K562 (cell line): ENCODE measurements at regions not wholly inside any gene's neighbourhood (a gene's known extent, or its start where the extent isn't known, plus 50 kb on each side); places are given as distances from the start of the nearest gene placed in this dataset.

Source experiments
- ATAC-seq: fragments of 200-7000 bp; cut with Tn5 transposase; 3 replicates; pipeline ENCODE4 v1.9.1; 2020; ENCODE audit warnings: moderate library complexity
- BruUV-seq: library from RNA; stranded (reverse); fragments of 400-500 nt; replicated peaks from 2 replicates; lab custom pipeline; 2021; lab: Mats Ljungman, UMichigan
- CTCF ChIA-PET: fragments of 300-600 bp; formaldehyde crosslinking; extraction: SDS; loops from one replicate; lab custom pipeline; 2021; ENCODE audit warnings: low intra/inter-chr PET ratio; lab: Yijun Ruan, JAX
- POLR2A ChIA-PET: fragments of 300-600, 350-650 bp; sonication (Branson Sonifier 250); formaldehyde crosslinking; extraction: SDS; loops from one replicate; lab custom pipeline; 2021; ENCODE audit warnings: antibody characterized with exemption, inconsistent platforms; lab: Yijun Ruan, JAX
- DNase-seq, 4 experiments: peaks; one replicate each; pipeline versions ENCODE4 v3.0.0 to v3.0.0-alpha.2; 2011 to 2018; ENCODE audit warnings: low spot score in 3 of 4, mixed read lengths in 3 of 4; ENCODE audit errors: extremely low read depth in 1 of 4
- FAIRE-seq: peaks from 2 replicates; lab custom pipeline; 2011; peaks lifted over from hg19 to GRCh38; lab: Jason Lieb, UNC
- H2AFZ ChIP-seq: 2 replicates; pipeline ENCODE4 v1.6.0; 2011; ENCODE audit warnings: low read depth, low read length, control low read depth, inconsistent platforms
- H3K27ac ChIP-seq: fragments of 200-600 bp; 3 replicates; pipeline ENCODE4 v1.8.0; 2011; ENCODE audit warnings: low read depth, mild to moderate bottlenecking, control low read depth, inconsistent platforms, low read length, moderate library complexity, mixed read lengths; ENCODE audit errors: extremely low read depth
- H3K27me3 ChIP-seq, 2 experiments: fragments of 300-600 bp in 1 of 2; 2 replicates in 1 of 2; 3 replicates in 1 of 2; pipeline versions ENCODE4 v1.6.0 to v1.8.0; 2011; ENCODE audit warnings: inconsistent platforms in 2 of 2, low read length in 2 of 2, mild to moderate bottlenecking in 1 of 2, mixed read lengths in 1 of 2, moderate library complexity in 1 of 2; ENCODE audit not compliant: control insufficient read depth in 2 of 2, insufficient read depth in 2 of 2
- H3K36me3 ChIP-seq: fragments of 300-600 bp; 3 replicates; pipeline ENCODE4 v1.8.0; 2011; ENCODE audit warnings: mild to moderate bottlenecking, low read length, inconsistent platforms; ENCODE audit not compliant: control insufficient read depth, insufficient read depth
- H3K4me1 ChIP-seq, 2 experiments: fragments of 200-600 bp in 1 of 2; replicated peaks in 1 of 2; 2 replicates in 1 of 2; 3 replicates in 1 of 2; pipeline versions ENCODE4 v1.5.1 to v1.8.0; 2011; ENCODE audit warnings: inconsistent platforms in 2 of 2, low read length in 2 of 2, mild to moderate bottlenecking in 1 of 2, mixed read lengths in 1 of 2, moderate library complexity in 1 of 2; ENCODE audit not compliant: control insufficient read depth in 2 of 2, insufficient read depth in 2 of 2
- H3K4me2 ChIP-seq: 2 replicates; pipeline ENCODE4 v1.6.1; 2011; ENCODE audit warnings: low read length, control low read depth, inconsistent platforms, mixed read lengths; ENCODE audit not compliant: insufficient read depth
- H3K4me3 ChIP-seq: fragments of 200-600 bp; sonication (generic), shearing (Covaris generic); 2 replicates; pipeline ENCODE4 v1.5.1; 2016; ENCODE audit warnings: control low read depth, inconsistent platforms
- H3K79me2 ChIP-seq: fragments of 200-600 bp; 3 replicates; pipeline ENCODE4 v1.8.0; 2011; ENCODE audit warnings: low read length, inconsistent platforms; ENCODE audit not compliant: control insufficient read depth, insufficient read depth
- H3K9ac ChIP-seq, 2 experiments: 2 replicates each; pipeline versions ENCODE4 v1.6.0 to v1.6.1; 2011; ENCODE audit warnings: low read depth in 2 of 2, low read length in 2 of 2, control low read depth in 1 of 2, inconsistent platforms in 1 of 2, mild to moderate bottlenecking in 1 of 2, mixed read lengths in 1 of 2; ENCODE audit not compliant: insufficient read depth in 1 of 2
- H3K9me1 ChIP-seq: one replicate; pipeline ENCODE4 v1.6.0; 2011; ENCODE audit warnings: inconsistent platforms, mild to moderate bottlenecking, low read length, moderate library complexity; ENCODE audit not compliant: control insufficient read depth, insufficient read depth
- H3K9me3 ChIP-seq: replicated peaks from 2 replicates; pipeline ENCODE4 v1.5.1; 2011; ENCODE audit warnings: low read depth, low read length, inconsistent platforms; ENCODE audit not compliant: control insufficient read depth, insufficient read depth
- H4K20me1 ChIP-seq: replicated peaks from 2 replicates; pipeline ENCODE4 v1.6.1; 2011; ENCODE audit warnings: low read length, inconsistent platforms, mixed read lengths; ENCODE audit not compliant: control insufficient read depth, insufficient read depth
- CTCF ChIP-seq, 3 experiments: IDR thresholded peaks in 2 of 3; conservative IDR thresholded peaks in 1 of 3; 2 replicates each; pipeline ENCODE4 v1.5.1; 2011 to 2012; ENCODE audit warnings: low read length in 3 of 3, mild to moderate bottlenecking in 3 of 3, control low read depth in 2 of 3, improper control_type of control experiment in 1 of 3, inconsistent platforms in 1 of 3, low read depth in 1 of 3, mixed read lengths in 1 of 3, moderate library complexity in 1 of 3; ENCODE audit not compliant: insufficient read depth in 2 of 3
- E4F1 ChIP-seq: fragments of 250-450 bp; sonication (Bioruptor Pico); IDR thresholded peaks from 2 replicates; pipeline ENCODE4 v1.5.0; 2021; ENCODE audit warnings: mild to moderate bottlenecking, borderline replicate concordance
- ERF ChIP-seq: fragments of 450-650 bp; formaldehyde crosslinking; IDR thresholded peaks from 2 replicates; pipeline ENCODE4 v1.4.0; 2020; ENCODE audit warnings: mild to moderate bottlenecking, mixed read lengths
- FOXK2 ChIP-seq, 2 experiments: fragments of 450-650 bp; IDR thresholded peaks in 1 of 2; conservative IDR thresholded peaks in 1 of 2; 2 replicates each; pipeline ENCODE4 v1.6.1; 2016; ENCODE audit warnings: low read depth in 2 of 2, mild to moderate bottlenecking in 1 of 2
- NELFE ChIP-seq: IDR thresholded peaks from 2 replicates; pipeline ENCODE4 v1.6.1; 2011; ENCODE audit warnings: mild to moderate bottlenecking; ENCODE audit not compliant: insufficient read depth, insufficient read length
- RBM15 ChIP-seq: fragments of 200-400 bp; formaldehyde crosslinking; IDR thresholded peaks from 2 replicates; pipeline ENCODE4 v1.6.1; 2018; ENCODE audit warnings: mild to moderate bottlenecking, low read length, moderate library complexity; ENCODE audit not compliant: insufficient read depth
- TEAD1 ChIP-seq, 2 experiments: fragments of 450-650 bp in 1 of 2; sonication (generic) in 1 of 2; formaldehyde crosslinking; IDR thresholded peaks; 2 replicates each; pipeline versions ENCODE4 v1.4.0 to v1.8.0; 2020 to 2022; ENCODE audit warnings: mild to moderate bottlenecking in 2 of 2, missing genetic modification reagents in 1 of 2
- VEZF1 ChIP-seq: fragments of 200-800 bp; sonication (Bioruptor generic); IDR thresholded peaks from 2 replicates; pipeline ENCODE4 v1.6.1; 2017; ENCODE audit warnings: missing genetic modification characterization, missing compliant biosample characterization
- WGBS: fragments of 100-300 bp; shearing (Covaris generic); methylation state at CpG from one replicate; pipeline ENCODE4 v1.1.6; 2016; ENCODE audit warnings: low coverage, mixed read lengths; ENCODE audit not compliant: insufficient coverage; ENCODE audit errors: missing lambda C conversion rate; 5-methylcytosine and 5-hydroxymethylcytosine counted together
- in situ Hi-C: fragments of 300-500 bp; cut with MboI; formaldehyde crosslinking; loops from 4 replicates; pipeline ENCODE4 v1.15.0; 2018; ENCODE audit warnings: inconsistent platforms, mixed read lengths
- intact Hi-C: fragments of 100-400 bp; cut with micrococcal nuclease; formaldehyde crosslinking; loops from 2 replicates; pipeline ENCODE4 v1.14.2; 2022

GRCh38 chr3:75341324-75342067, 322.6 kb upstream of the FRG2C start:
- in situ Hi-C loops: no loop called here
- H3K27ac ChIP-seq: no peak overlapping the region
- no peaks in the 10 kb centered on the region for H3K9me3 ChIP-seq
- no peaks in the 10 kb centered on the region for H3K9me1 ChIP-seq
- POLR2A ChIA-PET: no interaction called here
- DNase-seq (peak in 1 of 4 experiments; percentile 16), ATAC-seq (peak; percentile 65), FAIRE-seq (no peak)
- H3K79me2 ChIP-seq: no peaks in the 10 kb centered on the region
- CTCF ChIA-PET: no interaction called here
- no peak overlapping the region for H3K4me2 ChIP-seq
- no peaks in the 10 kb centered on the region for H3K4me1 ChIP-seq
- intact Hi-C loops: no loop called here
- no peaks in the 10 kb centered on the region for H3K27me3 ChIP-seq
- H3K9ac ChIP-seq: no peak overlapping the region
- WGBS: 0% methylated on average over 12 of the region's 12 CpGs
- no peak overlapping the region for H2AFZ ChIP-seq
- no TSS peak for BruUV-seq
- no peaks in the 10 kb centered on the region for H3K36me3 ChIP-seq
- TF ChIP-seq CTCF (IDR thresholded peaks at IDR 0.05 in 2 of 3, conservative IDR thresholded peaks at IDR 0.05 in 1 of 3; ENCODE audit: insufficient read depth in 2 of 3, low read depth in 1 of 3, low read length in 3 of 3) (peak in 2 of 3 experiments; percentile 19 to 25; a peak in 2 of 6 replicates), ERF (CRISPR knock-in tag) (no peak)
- H3K4me3 ChIP-seq: no peak overlapping the region
- no peaks in the 10 kb centered on the region for H4K20me1 ChIP-seq

GRCh38 chr3:75342425-75342824, 321.7 kb upstream of the FRG2C start:
- no peak overlapping the region for H3K27ac ChIP-seq
- CTCF ChIA-PET: no interaction called here
- 20% methylated on average over 3 of the region's 5 CpGs for WGBS
- H3K4me1 ChIP-seq: no peaks in the 10 kb centered on the region
- no peaks in the 10 kb centered on the region for H4K20me1 ChIP-seq
- H3K79me2 ChIP-seq: no peaks in the 10 kb centered on the region
- intact Hi-C loops (no loop called here), in situ Hi-C loops (no loop called here)
- H3K9me3 ChIP-seq: no peaks in the 10 kb centered on the region
- no peak overlapping the region for H3K4me3 ChIP-seq
- ATAC-seq: no peak
- no peaks in the 10 kb centered on the region for H3K27me3 ChIP-seq
- no peak for FAIRE-seq
- no peaks in the 10 kb centered on the region for H3K9me1 ChIP-seq
- POLR2A ChIA-PET: no interaction called here
- H3K4me2 ChIP-seq: no peak overlapping the region
- no peak overlapping the region for H2AFZ ChIP-seq
- no peak for DNase-seq
- H3K36me3 ChIP-seq: no peaks in the 10 kb centered on the region
- no TSS peak for BruUV-seq
- H3K9ac ChIP-seq: no peak overlapping the region
- no peak for TF ChIP-seq VEZF1 (CRISPR knock-in tag)
- TF ChIP-seq E4F1: no peak
- no peak for TF ChIP-seq RBM15
- TF ChIP-seq NELFE: no peak
- TF ChIP-seq FOXK2 (conservative IDR thresholded peaks at IDR 0.05 in 1 of 2, IDR thresholded peaks at IDR 0.05 in 1 of 2; ENCODE audit: low read depth in 2 of 2): no peak
- TF ChIP-seq TEAD1 (CRISPR knock-in tag; IDR thresholded peaks at IDR 0.05): no peak
